Endothelial cell of umbilical vein (primary cell): ENCODE measurements at regions not wholly inside any gene's neighbourhood (a gene's known extent, or its start where the extent isn't known, plus 50 kb on each side); places are given as distances from the start of the nearest gene placed in this dataset.

Source experiments
- BruUV-seq: library from RNA; stranded (reverse); fragments of 400-500 nt; replicated peaks from 2 replicates; lab custom pipeline; 2021; lab: Mats Ljungman, UMichigan
- CTCF ChIA-PET: fragments of 300-600, 350-600 bp; sonication (Branson Sonifier 250); formaldehyde crosslinking; loops from one replicate; lab custom pipeline; 2021; ENCODE audit warnings: antibody characterized with exemption, inconsistent platforms; lab: Charles Lee
- POLR2A ChIA-PET: fragments of 300-600, 350-600 bp; sonication (Branson Sonifier 250); formaldehyde crosslinking; loops from one replicate; lab custom pipeline; 2021; ENCODE audit warnings: antibody characterized with exemption, inconsistent platforms; lab: Charles Lee
- DNase-seq: peaks from one replicate; pipeline ENCODE4 v3.0.0-alpha.2; 2011; ENCODE audit warnings: low read depth, low spot score
- FAIRE-seq: peaks from 2 replicates; lab custom pipeline; 2011; peaks lifted over from hg19 to GRCh38; lab: Jason Lieb, UNC
- H2AFZ ChIP-seq: 2 replicates; pipeline ENCODE4 v1.6.0; 2012; ENCODE audit warnings: low read depth, low read length, control low read depth, inconsistent platforms
- H3K27ac ChIP-seq: 2 replicates; pipeline ENCODE4 v1.5.1; 2011; ENCODE audit warnings: low read depth, mild to moderate bottlenecking, control low read depth, low read length, moderate library complexity; ENCODE audit not compliant: insufficient read depth
- H3K27me3 ChIP-seq, 2 experiments: 2 replicates each; pipeline versions ENCODE4 v1.6.0 to v1.6.1; 2011; ENCODE audit warnings: low read length in 2 of 2, mixed read lengths in 1 of 2; ENCODE audit not compliant: control insufficient read depth in 2 of 2, insufficient read depth in 2 of 2
- H3K36me3 ChIP-seq, 2 experiments: 2 replicates in 1 of 2; 3 replicates in 1 of 2; pipeline ENCODE4 v1.5.1; 2011; ENCODE audit warnings: low read length in 2 of 2, mild to moderate bottlenecking in 1 of 2, moderate library complexity in 1 of 2; ENCODE audit not compliant: control insufficient read depth in 2 of 2, insufficient read depth in 2 of 2; ENCODE audit errors: extremely low read depth in 1 of 2
- H3K4me1 ChIP-seq: 3 replicates; pipeline ENCODE4 v1.5.1; 2011; ENCODE audit warnings: mild to moderate bottlenecking, low read length; ENCODE audit not compliant: control insufficient read depth, insufficient read depth; ENCODE audit errors: extremely low read depth
- H3K4me2 ChIP-seq: 2 replicates; pipeline ENCODE4 v1.6.1; 2011; ENCODE audit warnings: low read length, control low read depth, mixed read lengths; ENCODE audit not compliant: insufficient read depth
- H3K4me3 ChIP-seq, 3 experiments: fragments of 200-600 bp in 1 of 3; sonication (generic), shearing (Covaris generic) in 1 of 3; replicated peaks in 1 of 3; 2 replicates each; pipeline ENCODE4 v1.5.1; 2011 to 2016; ENCODE audit warnings: control low read depth in 3 of 3, low read length in 3 of 3, mild to moderate bottlenecking in 2 of 3, inconsistent platforms in 1 of 3, low read depth in 1 of 3, moderate library complexity in 1 of 3; ENCODE audit not compliant: insufficient read depth in 1 of 3
- H3K79me2 ChIP-seq: 2 replicates; pipeline ENCODE4 v1.6.0; 2012; ENCODE audit warnings: low read length, inconsistent platforms; ENCODE audit not compliant: control insufficient read depth, insufficient read depth
- H3K9ac ChIP-seq: replicated peaks from 2 replicates; pipeline ENCODE3; 2011; ENCODE audit warnings: low read length, control low read depth; ENCODE audit not compliant: insufficient read depth; ENCODE audit errors: extremely low read depth
- H3K9me1 ChIP-seq: replicated peaks from 3 replicates; pipeline ENCODE4 v1.6.0; 2011; ENCODE audit warnings: mild to moderate bottlenecking, low read length; ENCODE audit not compliant: control insufficient read depth, insufficient read depth; ENCODE audit errors: extremely low read depth
- H3K9me3 ChIP-seq: replicated peaks from 2 replicates; pipeline ENCODE4 v1.5.1; 2012; ENCODE audit warnings: low read length, inconsistent platforms; ENCODE audit not compliant: control insufficient read depth, insufficient read depth
- H4K20me1 ChIP-seq: replicated peaks from 2 replicates; pipeline ENCODE3; 2011; ENCODE audit warnings: mild to moderate bottlenecking, low read length; ENCODE audit not compliant: control insufficient read depth, insufficient read depth; ENCODE audit errors: extremely low read depth
- EZH2 ChIP-seq: IDR thresholded peaks from 2 replicates; pipeline ENCODE4 v1.6.1; 2012; ENCODE audit warnings: borderline replicate concordance, low read depth, mild to moderate bottlenecking, moderate library complexity, low read length, inconsistent platforms; ENCODE audit not compliant: severe bottlenecking
- FOS ChIP-seq: IDR thresholded peaks from 2 replicates; pipeline ENCODE4 v1.6.1; 2011; ENCODE audit warnings: mild to moderate bottlenecking, low read length, moderate library complexity, borderline replicate concordance; ENCODE audit not compliant: insufficient read depth
- GATA2 ChIP-seq: IDR thresholded peaks from 2 replicates; pipeline ENCODE4 v1.7.0; 2011; ENCODE audit warnings: low read depth, mild to moderate bottlenecking, moderate library complexity, mixed read lengths, low read length; ENCODE audit not compliant: insufficient read length, insufficient read depth
- JUN ChIP-seq: IDR thresholded peaks from 2 replicates; pipeline ENCODE4 v1.6.1; 2011; ENCODE audit warnings: borderline replicate concordance, low read depth; ENCODE audit not compliant: insufficient read length, insufficient read depth
- MYC ChIP-seq: IDR thresholded peaks from one replicate; pipeline ENCODE4 v1.6.1; 2011; ENCODE audit warnings: mild to moderate bottlenecking, low read depth, low read length
- POLR2A ChIP-seq: IDR thresholded peaks from 2 replicates; pipeline ENCODE4 v1.6.1; 2012; ENCODE audit warnings: low read depth, mild to moderate bottlenecking, control low read depth, low read length
- POLR2AphosphoS5 ChIP-seq: IDR thresholded peaks from 2 replicates; pipeline ENCODE4 v1.6.1; 2012; ENCODE audit warnings: low read depth, mild to moderate bottlenecking, control low read depth, low read length, moderate library complexity; ENCODE audit not compliant: insufficient read depth
- dilution Hi-C: fragments of 300-500 bp; cut with MboI; formaldehyde crosslinking; loops from one replicate; pipeline ENCODE4 v1.15.0; 2019; ENCODE audit warnings: low sequenced_read_pairs; ENCODE audit not compliant: extremely low pct_ligation_motif_present
- intact Hi-C: fragments of 100-400 bp; cut with micrococcal nuclease; formaldehyde crosslinking; loops from one replicate; pipeline ENCODE4 v1.10.0; 2022
- TF ChIP-seq, protein P1 (sequence below): IDR thresholded peaks from 2 replicates; pipeline ENCODE4 v1.6.1; 2011; ENCODE audit not compliant: insufficient read depth, insufficient read length
- TF ChIP-seq, protein P2 (sequence below), 2 donors: IDR thresholded peaks; 1 replicate in 1 of 2; 2 replicates in 1 of 2; pipeline ENCODE4 v1.5.1; 2011; ENCODE audit warnings: low read length in 2 of 2, mild to moderate bottlenecking in 2 of 2, moderate library complexity in 2 of 2, control low read depth in 1 of 2, inconsistent platforms in 1 of 2, low read depth in 1 of 2; ENCODE audit not compliant: insufficient read depth in 1 of 2; ENCODE audit errors: extremely low read depth in 1 of 2

- dilution Hi-C loops (no loop called here), intact Hi-C loops (no loop called here)
- H4K20me1 ChIP-seq = no peaks in the 10 kb centered on the region
- no TSS peak for BruUV-seq
- no peak overlapping the region for H2AFZ ChIP-seq
- no peaks in the 10 kb centered on the region for H3K9me3 ChIP-seq
- no peak overlapping the region for H3K4me2 ChIP-seq
- FAIRE-seq = no peak
- ChIA-PET CTCF (no interaction called here), POLR2A (no interaction called here)
- no peaks in the 10 kb centered on the region for H3K79me2 ChIP-seq
- H3K9me1 ChIP-seq = no peaks in the 10 kb centered on the region
- H3K27ac ChIP-seq = no peak overlapping the region
- no peaks in the 10 kb centered on the region for H3K36me3 ChIP-seq
- H3K27me3 ChIP-seq = no peaks in the 10 kb centered on the region
- no peak for DNase-seq
- no peak overlapping the region for H3K9ac ChIP-seq
- no peak for TF ChIP-seq MYC
- TF ChIP-seq, protein P1, sequence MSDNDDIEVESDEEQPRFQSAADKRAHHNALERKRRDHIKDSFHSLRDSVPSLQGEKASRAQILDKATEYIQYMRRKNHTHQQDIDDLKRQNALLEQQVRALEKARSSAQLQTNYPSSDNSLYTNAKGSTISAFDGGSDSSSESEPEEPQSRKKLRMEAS = no peak
- TF ChIP-seq, protein P2, sequence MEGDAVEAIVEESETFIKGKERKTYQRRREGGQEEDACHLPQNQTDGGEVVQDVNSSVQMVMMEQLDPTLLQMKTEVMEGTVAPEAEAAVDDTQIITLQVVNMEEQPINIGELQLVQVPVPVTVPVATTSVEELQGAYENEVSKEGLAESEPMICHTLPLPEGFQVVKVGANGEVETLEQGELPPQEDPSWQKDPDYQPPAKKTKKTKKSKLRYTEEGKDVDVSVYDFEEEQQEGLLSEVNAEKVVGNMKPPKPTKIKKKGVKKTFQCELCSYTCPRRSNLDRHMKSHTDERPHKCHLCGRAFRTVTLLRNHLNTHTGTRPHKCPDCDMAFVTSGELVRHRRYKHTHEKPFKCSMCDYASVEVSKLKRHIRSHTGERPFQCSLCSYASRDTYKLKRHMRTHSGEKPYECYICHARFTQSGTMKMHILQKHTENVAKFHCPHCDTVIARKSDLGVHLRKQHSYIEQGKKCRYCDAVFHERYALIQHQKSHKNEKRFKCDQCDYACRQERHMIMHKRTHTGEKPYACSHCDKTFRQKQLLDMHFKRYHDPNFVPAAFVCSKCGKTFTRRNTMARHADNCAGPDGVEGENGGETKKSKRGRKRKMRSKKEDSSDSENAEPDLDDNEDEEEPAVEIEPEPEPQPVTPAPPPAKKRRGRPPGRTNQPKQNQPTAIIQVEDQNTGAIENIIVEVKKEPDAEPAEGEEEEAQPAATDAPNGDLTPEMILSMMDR (IDR thresholded peaks at IDR 0.05; ENCODE audit: extremely low read depth in 1 of 2, insufficient read depth in 1 of 2, low read depth in 1 of 2, low read length in 2 of 2) = no peak
- no peak for TF ChIP-seq FOS
- no peak for TF ChIP-seq JUN
- no peak for TF ChIP-seq POLR2AphosphoS5
- TF ChIP-seq POLR2A = no peak
- TF ChIP-seq EZH2 = no peak
- no peak for TF ChIP-seq GATA2
- no peak overlapping the region for H3K4me3 ChIP-seq
- no peaks in the 10 kb centered on the region for H3K4me1 ChIP-seq
Measured at GRCh38 chr1:29896791-29897714, 660.7 kb downstream of the PTPRU start.
